ENCODE measurements at regions not wholly inside any gene's neighbourhood (a gene's known extent, or its start where the extent isn't known, plus 50 kb on each side); places are given as distances from the start of the nearest gene placed in this dataset.

DNA sequence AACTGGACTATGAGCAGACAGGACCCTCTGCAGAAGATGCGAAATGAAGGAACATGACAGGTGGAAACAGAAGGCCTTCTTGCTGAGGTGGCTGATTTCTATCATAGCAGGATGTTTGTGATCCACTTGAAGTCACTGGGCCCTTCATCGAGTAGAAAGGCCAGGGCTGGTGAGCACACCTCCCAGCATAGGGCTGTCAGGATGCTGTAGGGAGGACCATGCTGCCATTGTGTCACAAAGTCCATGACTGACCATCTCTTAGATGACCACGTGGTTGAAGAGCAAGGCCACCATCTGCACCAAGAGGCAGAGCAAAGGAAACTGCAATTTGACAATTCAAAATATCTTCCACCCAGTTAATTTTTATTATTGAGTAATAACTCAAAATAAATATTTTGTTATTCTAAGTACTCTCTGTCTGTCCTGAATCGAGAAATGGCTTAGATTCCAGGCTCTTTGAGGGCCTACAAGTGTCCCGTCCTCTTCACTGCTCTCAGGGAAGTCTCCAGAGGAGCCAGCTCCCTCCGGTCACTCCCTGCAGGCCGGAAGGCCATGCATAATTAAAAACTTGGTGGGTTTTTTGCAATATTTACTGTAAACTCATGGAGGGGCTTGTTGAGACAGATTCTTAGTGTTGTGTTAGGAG is 249.3 kb upstream of the ZMIZ1 start:
- no peak for DNase-seq

DNA sequence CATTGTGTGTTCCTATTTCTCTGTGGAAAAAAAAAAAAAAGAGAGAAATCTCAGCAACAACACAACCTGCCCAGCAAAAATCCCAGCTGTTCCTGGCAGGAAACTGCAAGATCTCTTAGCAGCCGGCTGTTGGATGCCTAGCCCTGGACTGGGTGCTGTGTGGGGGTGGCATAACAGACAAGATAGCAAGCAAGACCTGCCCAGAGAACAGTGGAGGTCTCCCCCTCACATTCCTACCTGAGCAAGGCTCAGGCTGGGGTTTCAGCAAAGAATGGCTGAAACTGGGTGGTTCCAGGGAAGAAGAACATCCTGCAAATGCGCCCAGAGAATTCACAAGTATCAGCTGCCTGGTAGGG is 248.8 kb upstream of the ZMIZ1 start:
- no peak for DNase-seq

DNA sequence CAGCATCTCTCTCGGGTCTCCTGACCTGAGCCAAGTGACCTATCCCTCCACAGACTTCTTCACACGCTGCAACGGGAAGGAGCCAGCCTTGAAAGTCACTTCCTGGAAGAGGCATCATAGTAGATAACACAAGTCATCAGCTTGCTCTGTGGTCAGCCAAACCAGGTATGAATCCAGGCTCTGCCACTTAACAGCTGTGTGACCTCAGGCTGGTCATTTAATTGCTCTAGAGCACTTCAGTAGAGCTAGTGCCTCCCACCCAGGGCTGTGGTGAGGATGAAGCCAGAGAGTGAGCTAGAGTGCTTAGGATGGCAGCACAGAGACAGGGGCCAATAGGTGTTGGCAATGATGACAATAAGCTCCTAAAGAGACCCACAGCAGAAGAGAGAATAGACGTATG is 247.7 kb upstream of the ZMIZ1 start:
- no peak for DNase-seq

DNA sequence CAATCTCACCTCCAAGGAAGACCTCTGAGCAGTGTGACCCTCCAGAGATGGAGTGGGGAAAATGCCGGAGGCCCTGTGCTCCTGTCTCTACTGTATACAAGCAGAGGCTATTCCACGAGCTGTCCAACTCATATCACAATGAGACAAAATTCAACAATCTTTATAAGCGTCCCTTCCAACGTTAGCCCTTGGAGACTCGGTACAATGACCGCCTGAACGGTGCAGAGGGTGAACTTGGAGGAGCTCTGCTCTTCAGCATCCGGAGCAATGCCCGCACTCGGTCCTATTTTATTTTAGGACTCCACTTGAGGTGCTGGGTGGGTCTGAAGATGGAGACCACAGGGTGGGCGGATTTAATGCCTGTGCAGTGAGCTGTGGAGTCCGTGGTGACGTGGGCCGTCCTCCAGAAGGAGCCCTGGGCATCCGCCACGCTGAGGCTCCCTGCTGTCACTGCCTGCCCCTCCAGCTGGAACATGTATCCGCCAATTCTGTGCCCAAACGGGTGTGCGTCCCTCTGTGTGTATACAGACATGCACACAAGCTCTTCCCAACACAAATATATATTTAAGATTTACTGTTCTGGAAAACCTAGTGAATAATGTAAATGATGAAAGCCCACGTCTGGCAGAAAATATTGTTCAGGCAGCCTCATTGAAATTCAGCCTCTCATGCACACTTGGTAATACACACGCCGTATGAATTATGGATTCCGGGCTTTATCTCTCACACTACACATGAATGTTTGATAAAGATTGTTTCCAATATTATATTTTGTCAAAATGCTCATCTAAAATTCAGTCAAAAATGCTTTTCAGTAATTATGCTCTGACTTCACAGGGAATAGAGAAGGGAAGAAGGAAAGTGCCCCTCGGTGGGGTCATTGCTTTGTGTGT is 239.9 kb upstream of the ZMIZ1 start:
- no peak for DNase-seq

DNA sequence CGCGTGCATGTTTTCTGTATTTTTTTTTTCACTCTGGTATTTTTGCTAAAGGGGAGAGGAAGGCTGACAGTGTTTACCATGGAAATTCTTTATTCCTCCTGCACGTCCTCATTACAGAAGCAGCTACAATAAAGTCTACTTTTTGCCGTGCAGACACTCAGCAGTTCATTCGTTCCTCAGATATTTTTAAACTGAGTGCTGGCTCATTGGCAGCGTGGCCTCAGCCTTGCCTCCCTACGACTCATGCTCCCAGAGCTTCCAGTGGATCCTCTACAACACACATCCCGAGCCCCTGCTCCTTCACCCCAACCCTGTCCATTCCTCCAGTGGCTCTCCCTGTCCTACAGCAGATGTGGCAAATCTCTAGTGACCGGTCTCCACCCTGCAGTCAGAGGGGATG is 239.2 kb upstream of the ZMIZ1 start:
- DNase-seq: no peak

DNA sequence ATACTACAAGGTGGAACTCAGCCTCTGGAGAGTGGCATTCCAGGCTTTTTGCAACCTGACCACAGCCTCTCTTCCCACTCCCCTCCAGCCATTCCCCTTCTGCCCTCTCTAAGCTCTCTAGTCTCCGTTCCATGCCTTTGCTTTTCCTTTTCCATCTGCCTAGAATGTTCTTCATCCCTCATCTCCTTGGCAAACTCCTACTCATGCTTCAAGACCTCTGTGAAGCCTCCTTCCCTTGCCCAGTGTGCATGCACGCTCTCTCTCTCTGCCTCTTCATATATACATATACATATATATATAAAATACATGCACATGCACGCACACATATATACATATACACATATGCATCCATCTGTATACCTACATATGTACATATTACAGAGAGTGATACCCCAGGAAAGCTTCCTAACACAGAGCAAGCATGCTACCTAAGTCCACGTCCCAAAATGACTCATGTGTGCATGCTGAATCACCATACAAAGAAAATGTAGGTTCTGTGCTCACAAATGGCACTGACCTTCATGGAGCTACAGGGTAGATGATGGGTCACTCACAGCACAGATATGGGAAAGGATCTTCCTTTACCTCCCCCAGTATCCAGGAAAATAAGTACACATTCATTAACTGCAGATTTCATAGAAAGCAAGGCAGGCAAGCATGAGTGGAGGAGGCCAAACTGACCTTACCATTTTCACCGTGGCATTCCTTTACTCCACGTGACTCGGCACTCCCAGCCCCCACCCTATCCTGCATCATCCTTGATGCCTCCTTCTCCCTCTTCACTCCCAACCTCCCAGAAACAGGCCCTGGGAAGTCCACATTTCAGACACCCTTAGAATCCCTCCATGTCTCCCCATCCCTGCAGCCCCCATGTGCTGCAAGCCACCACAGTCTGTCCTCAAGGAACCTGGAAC is 238.4 kb upstream of the ZMIZ1 start:
- no peak for DNase-seq

DNA sequence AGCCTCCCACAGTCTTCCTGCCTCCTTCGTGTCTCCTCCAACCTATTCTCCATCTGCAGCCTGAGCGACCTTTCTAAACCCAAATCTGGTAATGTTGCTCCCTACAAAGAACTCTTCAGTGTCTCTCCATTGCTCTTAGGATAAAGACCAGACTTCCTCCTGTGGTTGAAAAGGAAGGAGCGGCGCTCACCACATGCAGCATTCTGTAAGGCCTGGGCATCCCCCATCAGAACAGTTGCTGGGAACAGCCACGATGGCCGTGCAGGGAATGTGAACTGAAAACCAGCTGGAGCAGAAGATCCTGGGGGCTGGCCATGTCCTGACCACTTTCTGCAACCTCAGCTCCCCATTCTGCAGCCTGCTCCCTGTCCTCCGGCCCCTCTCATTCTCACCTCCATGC is 237.8 kb upstream of the ZMIZ1 start:
- DNase-seq: no peak

DNA sequence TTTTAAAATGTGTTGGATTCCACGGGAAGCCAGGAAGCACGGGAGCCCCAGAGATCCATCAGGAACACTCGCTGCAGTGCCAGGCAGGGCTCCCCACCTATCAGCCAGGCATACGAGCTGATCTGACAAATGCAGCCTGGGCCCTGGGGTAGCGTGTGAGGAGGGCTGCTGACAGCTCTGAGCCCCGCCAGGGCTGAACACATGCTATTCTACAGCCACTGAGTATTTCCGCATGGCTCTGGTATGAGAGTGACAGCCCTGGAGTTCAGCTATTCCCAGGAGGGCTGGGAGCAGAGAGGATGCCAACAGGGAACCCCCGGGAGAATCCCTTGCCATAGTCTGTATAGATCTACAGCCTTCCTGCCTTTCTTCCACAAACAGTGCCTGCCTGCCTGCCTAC is 237.3 kb upstream of the ZMIZ1 start:
- DNase-seq: no peak

DNA sequence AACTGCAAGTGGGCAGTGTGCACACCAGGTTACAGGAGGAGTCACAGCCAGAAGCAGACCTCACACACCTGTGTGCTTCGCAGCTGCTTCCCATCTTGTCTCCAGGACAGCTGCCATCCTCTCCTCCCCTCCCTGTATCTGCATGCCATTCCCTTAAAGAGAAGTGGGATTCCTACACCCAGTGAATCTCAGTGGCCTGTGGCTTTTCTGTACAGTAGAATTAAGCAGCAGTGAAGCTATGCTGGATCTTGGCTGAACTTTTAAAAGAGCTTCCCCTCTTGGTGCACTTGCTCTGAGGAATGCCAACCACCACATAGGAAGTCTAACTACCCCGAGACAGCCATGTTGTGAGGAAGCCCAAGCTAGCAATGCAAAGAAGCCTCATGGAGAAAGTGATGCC is 236.5 kb upstream of the ZMIZ1 start:
- no peak for DNase-seq

DNA sequence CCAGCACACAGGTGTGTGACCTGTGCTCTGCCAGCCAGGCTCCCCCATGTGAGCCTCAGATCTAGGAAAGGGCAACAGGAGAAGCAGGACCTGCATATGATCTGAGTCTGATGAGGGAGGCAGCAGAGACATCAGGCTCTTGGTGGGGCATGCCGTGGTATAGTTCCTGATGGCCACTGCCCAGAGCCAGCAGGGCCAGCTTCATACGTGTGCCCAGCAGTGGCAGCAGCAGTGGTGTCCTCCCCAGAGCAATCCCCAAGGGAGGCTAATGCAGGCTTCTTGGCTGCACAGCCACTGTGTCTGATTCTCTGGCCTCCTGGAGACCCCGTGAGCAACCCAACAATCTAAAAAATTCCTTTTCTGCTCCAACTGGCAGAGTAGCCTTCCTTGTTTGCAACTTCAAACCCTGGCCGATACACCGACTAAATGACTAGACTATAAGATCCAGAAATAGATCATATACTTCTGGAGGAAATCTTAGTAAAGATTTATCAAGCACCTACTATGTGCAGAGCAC is 230.6 kb upstream of the ZMIZ1 start:
- no peak for DNase-seq

DNA sequence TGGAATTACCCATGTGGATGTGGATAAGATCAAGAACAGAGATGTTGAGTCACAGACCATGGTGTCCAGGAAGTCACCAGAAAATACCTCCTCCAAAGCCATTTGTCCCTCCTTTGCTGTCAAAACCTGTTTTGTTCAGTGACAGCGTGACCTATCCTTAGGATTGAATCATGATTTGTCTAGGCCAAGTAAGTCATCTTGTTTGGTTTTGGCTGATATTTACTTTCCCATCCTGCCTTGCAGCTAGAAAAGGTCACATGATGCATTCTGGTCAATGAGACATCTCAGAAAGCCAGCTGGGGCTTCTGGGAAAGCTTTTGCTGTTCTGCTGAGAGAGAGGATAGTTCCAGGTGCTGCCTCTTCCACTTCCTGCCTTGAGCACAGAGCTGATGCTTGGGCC is 225.3 kb upstream of the ZMIZ1 start:
- no peak for DNase-seq

DNA sequence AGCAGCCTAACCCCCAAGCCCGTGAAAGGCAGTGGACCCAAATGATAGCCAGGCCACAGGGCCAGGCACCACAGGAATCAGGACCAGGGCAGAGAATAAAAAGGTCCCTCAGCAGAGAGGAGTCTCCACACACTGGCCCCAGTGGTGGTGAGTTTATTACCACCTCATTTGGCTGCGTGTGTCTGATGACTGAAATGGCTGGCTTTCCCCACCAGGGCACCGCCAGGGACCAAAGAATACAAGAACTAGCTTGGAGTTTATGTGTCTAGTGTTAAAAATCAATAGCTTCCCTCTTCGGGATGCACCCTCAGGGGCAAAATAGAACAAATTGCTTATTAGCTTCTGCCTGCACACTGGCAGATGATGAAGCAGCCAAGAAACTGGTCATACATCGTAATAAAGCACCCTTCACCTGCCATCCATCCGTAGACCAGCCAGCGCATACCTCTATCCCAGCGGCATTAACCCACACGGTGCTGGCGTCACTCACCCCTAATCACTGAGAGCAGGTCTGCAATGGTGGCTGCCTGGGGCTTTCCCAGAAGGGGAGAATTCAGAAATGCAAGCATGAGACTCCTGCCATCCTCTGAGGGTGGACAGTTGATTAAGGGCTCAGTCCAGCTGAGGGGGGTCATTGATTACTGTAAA is 223.7 kb upstream of the ZMIZ1 start:
- DNase-seq: no peak

DNA sequence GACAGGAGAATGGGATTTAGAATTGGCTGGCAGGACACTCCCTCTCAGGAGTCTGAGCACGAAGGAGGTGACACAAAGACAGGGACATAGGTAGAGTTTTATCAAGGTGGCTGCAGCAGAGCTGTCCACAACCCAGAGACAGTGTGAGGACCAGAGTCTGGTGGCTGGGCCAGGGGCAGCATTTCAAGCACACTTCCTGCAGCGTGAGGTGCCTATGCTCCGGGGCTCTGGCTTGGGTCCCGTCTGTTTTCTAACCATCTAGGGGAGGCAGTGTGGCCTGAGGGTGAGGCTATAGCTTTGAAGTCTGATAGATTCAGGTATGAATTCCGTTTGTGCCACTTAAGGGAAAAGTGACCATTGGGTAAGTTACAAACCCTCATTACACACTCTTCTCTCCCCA is 222.7 kb upstream of the ZMIZ1 start:
- no peak for DNase-seq

DNA sequence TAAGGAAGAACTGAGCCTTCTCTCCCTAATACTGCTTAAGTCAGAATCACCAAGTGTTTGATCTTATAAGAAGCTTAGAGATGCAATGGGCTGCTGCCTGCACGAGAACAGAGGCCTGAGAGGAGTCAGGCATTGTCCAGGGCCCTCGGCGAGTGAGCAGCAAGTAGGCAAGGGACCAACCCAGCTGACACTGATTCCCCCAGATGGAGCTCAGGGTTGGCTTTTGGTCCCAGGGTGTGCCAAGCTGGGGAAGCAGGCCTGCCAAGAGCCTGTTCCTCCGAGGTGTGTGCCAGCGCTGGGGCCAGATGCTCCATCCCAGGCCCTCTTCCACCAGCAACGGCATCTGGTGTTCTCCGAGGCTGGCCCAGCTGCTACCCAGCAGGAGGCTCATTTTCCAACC is 222.0 kb upstream of the ZMIZ1 start:
- no peak for DNase-seq

DNA sequence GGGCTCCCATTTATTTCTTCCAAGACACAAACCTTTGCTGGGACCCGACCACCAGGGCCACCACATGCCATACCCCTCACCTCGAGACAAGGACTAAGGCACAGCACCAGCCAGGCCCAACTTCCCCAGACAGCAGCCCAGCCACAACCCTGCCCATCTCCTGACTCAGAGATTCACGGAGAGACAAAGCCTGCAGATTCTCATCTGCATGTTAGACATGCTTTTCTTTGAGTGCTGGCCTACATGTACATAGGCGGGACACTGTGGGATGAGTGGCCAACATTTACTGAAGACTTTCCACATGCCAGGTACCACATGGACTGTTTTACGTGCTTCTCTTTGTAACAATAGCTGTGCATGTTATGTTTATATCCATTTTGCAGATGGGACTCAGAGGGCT is 221.3 kb upstream of the ZMIZ1 start:
- no peak for DNase-seq

DNA sequence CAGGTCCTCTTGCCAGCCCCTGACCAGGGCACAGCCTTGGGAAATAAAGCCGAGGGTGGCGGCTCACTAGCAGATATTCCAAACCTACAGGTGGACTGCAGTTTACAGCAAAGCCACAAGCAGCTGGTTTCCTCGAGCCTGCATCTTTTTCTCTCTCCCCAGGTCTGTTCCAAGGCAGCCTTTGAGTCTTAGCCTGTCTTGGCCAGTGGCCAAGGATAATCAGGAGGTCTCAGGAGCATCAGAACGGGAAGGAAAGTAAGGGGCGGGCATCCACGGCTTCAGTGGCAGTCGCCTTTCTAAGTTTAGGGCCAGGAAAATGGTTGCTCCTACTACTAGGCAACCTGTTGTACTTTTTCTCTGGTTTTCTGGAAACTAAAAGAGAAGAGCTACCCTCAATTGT is 219.7 kb upstream of the ZMIZ1 start:
- no peak for DNase-seq

DNA sequence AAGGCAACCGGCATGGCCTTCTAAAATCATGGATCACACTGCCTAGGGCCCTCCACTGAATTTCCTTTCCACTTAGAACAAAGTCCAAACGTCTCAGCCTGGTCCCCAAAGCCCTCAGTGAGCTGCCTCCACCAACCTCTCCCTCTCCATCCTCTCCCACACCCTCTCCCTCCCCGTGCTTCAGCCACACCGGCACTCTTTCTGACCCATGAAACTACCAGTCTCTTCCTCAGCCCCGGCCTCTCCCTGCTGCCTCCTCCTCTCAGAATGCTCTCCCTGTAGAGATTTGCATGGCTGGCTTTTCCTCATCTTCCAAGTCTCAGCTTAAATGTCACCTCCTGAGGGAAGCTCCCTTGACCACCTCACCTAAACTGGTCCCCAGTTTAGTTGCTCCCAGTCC is 219.0 kb upstream of the ZMIZ1 start:
- no peak for DNase-seq

DNA sequence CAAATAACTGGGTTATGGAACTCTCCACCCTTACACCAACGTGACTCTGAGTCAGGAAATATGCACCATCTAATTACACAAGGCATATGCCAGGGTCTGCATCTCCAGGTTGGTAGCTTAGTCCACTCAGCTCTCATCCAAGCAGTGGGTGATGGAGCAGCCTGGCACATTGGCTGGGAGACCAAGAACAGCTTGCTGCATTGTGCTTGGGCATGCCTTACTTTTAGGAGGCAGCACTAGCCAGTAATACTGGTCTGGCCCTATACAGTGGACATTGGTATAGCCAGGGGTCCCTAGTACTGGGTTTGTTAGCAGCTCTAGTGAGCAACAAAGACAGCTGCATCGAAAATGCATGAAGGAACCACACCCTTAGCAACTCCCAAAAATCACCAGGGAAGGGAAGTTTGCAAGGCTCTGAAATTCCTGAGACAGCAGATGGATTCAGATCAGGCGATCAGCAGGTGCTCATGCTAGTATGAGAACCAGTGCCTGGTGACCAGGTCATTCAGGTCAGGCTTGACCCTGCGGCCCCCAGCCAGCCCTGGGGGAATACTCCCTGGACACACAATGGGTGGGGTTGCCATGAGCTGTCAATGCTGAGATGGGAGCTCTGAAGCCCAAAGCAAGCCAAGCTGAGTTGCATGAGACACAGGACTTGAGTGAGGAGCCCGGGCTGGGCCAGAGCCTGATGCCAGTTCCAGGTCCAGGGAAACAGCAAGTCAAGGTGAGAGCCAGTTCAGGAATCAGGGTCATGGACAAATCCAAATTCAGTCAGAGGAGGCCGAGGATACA is 217.9 kb upstream of the ZMIZ1 start:
- no peak for DNase-seq

DNA sequence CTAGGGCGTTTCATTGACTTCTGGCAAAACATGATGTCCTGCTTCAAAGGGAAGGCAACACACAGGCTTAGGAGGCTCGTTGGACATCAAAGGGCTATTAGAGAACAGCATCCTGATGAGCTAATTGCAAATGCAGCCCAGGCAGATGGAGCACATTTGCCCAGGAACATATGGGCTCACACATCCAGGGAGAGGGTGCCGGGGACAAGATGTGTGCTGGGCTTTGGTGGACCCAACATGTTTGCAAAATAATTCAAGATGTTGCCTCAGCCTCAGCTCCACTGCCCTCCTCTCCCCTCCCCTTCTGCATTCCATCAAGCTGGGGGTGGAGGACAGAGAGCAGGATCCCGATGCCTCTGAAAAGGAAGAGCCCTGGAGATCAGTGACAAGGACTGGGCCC is 217.1 kb upstream of the ZMIZ1 start:
- DNase-seq: no peak

DNA sequence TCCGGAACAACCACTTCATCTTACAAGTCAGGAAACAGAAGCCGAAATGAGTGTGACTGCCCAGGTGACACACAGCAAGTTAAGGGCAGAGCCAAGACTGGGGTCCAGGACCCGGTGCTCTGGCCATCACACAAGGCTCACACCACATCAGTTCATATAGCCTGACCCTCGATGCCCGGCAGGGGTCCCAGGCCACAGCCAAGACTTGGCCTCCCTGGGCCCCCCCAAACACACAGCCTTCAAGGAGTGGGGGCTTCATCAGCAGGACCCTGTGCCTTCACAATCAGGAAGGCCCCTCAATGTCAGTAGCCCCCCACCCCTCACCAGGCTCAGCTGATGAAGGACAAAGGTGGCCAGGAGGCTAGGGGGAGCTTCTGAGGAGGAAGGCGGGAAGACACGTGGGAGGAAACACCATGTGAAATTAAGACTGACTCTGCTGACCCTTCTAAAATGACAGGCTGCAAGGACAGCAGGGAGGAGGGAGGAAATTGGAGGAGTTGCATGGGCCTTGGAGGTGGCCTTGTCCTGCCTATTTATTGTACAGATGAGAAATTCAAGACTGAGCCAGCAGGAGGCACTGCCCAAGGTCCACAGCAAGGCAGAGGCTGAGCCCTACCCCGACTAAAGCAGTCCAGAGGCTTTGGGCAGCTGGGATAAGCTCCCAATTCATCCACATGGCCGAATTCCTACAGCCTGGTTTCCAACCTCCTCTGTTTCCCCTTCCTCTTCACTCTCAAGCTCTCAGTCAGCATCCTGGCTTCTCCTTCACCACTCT is 216.1 kb upstream of the ZMIZ1 start:
- no peak for DNase-seq

DNA sequence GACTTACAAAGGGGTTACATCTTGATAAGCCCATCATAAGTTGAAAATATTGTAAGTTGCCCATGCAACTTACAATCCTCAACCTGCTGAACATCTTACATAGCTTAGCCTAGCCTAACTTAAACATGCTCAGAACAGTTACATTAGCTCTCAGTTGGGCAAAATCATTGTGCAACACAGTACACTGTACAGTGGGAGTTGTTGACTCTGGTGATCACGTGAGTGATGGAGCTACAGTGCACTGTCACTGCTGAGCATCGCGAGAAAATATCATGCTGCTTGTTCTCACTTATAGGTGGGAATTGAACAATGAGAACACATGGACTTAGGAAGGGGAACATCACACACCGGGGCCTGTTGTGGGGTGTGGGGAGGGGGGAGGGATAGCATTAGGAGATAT is 214.9 kb upstream of the ZMIZ1 start:
- DNase-seq: no peak

Data from SIG-M5 (cell line).